ENCODE measurements at regions not wholly inside any gene's neighbourhood (a gene's known extent, or its start where the extent isn't known, plus 50 kb on each side); places are given as distances from the start of the nearest gene placed in this dataset.
"Not testable (repeated sequence)": the region's sequence is repeated elsewhere in the genome, so short reads cannot be mapped to it uniquely, and the experiment has no call there.

- DNase-seq (ENCODE audit: low read depth, low spot score), result no peak
- TF ChIP-seq, protein P1, sequence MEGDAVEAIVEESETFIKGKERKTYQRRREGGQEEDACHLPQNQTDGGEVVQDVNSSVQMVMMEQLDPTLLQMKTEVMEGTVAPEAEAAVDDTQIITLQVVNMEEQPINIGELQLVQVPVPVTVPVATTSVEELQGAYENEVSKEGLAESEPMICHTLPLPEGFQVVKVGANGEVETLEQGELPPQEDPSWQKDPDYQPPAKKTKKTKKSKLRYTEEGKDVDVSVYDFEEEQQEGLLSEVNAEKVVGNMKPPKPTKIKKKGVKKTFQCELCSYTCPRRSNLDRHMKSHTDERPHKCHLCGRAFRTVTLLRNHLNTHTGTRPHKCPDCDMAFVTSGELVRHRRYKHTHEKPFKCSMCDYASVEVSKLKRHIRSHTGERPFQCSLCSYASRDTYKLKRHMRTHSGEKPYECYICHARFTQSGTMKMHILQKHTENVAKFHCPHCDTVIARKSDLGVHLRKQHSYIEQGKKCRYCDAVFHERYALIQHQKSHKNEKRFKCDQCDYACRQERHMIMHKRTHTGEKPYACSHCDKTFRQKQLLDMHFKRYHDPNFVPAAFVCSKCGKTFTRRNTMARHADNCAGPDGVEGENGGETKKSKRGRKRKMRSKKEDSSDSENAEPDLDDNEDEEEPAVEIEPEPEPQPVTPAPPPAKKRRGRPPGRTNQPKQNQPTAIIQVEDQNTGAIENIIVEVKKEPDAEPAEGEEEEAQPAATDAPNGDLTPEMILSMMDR (IDR thresholded peaks at IDR 0.05; ENCODE audit: insufficient read depth, low read length, missing control alignments), result no peak
- ChIA-PET POLR2A (no interaction called here), CTCF (no interaction called here)
- no peak overlapping the region for H3K4me3 ChIP-seq (ENCODE audit: low read depth, low read length)
Observed at GRCh38 chr3:147712357-147712756, 303.2 kb downstream of the ZIC1 start.

- H3K4me3 ChIP-seq (ENCODE audit: low read depth, low read length); DNase-seq (ENCODE audit: low read depth, low spot score); POLR2A ChIA-PET; CTCF ChIA-PET: not testable (repeated sequence)
Observed at GRCh38 chr3:147712758-147713157, 303.6 kb downstream of the ZIC1 start.

DNA sequence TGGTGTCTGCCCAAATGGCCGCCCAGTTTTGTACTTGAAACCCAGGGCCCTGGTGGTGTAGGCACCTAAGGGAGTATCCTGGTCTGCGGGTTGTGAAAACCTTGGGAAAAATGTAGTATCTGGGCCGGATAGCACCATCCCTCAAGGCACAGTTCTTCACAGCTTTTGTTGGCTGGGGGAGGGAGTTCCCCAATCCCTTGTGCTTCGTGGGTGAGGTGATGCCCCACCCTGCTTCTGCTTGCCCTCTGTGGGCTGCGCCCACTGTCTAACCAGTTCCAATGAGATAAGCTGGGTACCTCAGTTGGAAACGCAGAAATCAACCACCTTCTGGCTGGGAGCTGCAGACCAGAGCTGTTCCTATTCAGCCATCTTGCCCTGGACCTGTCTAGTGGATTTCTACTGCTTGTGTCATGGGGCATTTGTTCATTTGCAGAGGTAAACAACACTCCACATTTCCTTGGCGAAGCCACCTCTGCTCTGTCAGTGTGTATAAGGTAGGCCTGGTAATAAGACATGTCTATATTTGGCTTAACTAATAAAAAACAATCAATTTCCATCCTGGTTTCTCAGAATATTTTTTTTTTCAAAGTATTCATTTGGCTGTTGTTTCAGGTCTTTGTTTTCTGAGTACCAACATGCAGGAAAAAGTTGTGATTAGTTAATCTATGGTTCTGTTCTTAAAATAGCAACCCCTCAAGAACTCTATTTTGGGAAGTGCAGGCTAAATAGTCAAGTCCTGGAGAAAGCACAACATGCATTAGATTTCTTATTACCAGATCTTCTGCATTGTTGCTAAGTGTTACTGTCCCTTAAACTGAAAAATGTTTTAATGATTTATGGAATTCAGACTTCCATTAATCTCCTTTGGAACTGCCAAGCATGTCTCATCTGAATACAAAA lies 304.3 kb downstream of the ZIC1 start:
- ChIA-PET POLR2A (no interaction called here), CTCF (no interaction called here)
- no peak for DNase-seq (ENCODE audit: low read depth, low spot score)
- H3K4me3 ChIP-seq (ENCODE audit: low read depth, low read length), result no peak overlapping the region
- TF ChIP-seq, protein P1 (IDR thresholded peaks at IDR 0.05; ENCODE audit: insufficient read depth, low read length, missing control alignments), result no peak

- DNase-seq (ENCODE audit: low read depth, low spot score), result no peak
- no peak overlapping the region for H3K4me3 ChIP-seq (ENCODE audit: low read depth, low read length)
- ChIA-PET POLR2A (no interaction called here), CTCF (no interaction called here)
- TF ChIP-seq, protein P1 (IDR thresholded peaks at IDR 0.05; ENCODE audit: insufficient read depth, low read length, missing control alignments), result no peak
Observed at GRCh38 chr3:147729641-147730040, 320.5 kb downstream of the ZIC1 start.

DNA sequence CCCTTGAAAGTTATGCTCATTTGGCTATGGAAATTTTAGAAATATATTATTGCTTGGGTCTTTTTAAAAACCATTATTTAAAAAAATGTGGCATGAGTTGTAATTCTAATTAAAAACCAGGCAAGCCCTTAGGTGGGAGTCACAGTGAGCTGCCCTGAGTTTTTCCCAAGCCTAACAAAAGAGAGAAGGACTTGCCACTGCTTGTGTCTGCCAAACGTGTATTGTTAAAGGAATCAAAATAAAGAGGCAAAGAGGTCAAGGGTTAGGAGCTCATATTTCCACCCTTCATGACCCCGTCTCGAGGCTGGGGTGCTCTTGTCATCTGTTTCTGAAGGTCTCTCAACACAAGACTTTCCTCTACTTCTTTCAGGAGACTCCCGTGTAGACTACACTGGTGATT lies 321.1 kb downstream of the ZIC1 start:
- no peak for DNase-seq (ENCODE audit: low read depth, low spot score)
- ChIA-PET CTCF (no interaction called here), POLR2A (no interaction called here)
- H3K4me3 ChIP-seq (ENCODE audit: low read depth, low read length), result no peak overlapping the region
- TF ChIP-seq, protein P1 (IDR thresholded peaks at IDR 0.05; ENCODE audit: insufficient read depth, low read length, missing control alignments), result no peak

DNA sequence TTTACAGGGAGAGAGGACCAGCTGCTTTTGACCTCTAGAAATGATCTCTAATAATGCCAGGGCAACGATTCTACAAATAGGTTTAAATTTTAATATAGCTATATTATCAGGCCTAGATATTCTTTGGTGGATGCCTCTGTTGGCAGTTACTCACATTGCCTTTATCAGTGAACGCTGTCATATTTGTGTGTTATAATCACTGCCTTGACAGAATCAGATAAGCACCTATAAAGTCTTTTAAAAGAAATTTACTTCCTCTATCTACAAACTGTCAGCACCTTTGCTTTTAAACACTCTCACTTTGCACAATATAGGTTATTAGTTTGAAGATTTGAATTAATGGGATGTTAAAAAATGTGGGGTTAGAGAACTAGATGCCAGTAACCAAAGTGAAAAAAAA lies 324.1 kb downstream of the ZIC1 start:
- ChIA-PET CTCF (no interaction called here), POLR2A (no interaction called here)
- no peak overlapping the region for H3K4me3 ChIP-seq (ENCODE audit: low read depth, low read length)
- no peak for DNase-seq (ENCODE audit: low read depth, low spot score)
- TF ChIP-seq, protein P1 (IDR thresholded peaks at IDR 0.05; ENCODE audit: insufficient read depth, low read length, missing control alignments), result no peak

DNA sequence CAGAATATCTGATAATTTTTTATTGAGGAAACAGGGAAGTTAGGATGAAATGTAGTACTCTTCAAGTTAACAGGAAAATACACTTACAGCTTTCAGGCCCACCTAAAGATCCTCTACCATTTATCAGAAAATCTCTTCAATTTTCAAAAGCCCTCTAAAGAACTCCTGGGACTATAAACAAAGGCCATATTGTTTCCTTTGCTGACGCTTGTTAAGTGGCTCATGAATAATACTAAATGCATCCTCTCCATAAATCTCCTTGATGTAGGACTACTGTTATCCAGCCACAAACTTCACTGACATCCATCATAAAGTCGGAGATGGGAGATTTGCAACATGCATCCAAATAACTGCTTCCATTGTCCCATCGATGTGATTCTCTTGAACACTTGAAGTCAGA lies 326.5 kb downstream of the ZIC1 start:
- H3K4me3 ChIP-seq (ENCODE audit: low read depth, low read length), result no peak overlapping the region
- CTCF ChIA-PET, result no interaction called here
- POLR2A ChIA-PET, result no interaction called here
- no peak for DNase-seq (ENCODE audit: low read depth, low spot score)
- TF ChIP-seq, protein P1 (IDR thresholded peaks at IDR 0.05; ENCODE audit: insufficient read depth, low read length, missing control alignments), result no peak

Measured in AG04449 (cell line).